Activated CD4-positive, alpha-beta T cell treated with anti-CD3 and anti-CD28 coated beads, Interleukin-2, Interleukin-6, amounts not matched to agents 100 ng/mL and 50 ng/mL, durations not matched to agents 16 hours and 8 hours (primary cell): ENCODE measurements at regions not wholly inside any gene's neighbourhood (a gene's known extent, or its start where the extent isn't known, plus 50 kb on each side); places are given as distances from the start of the nearest gene placed in this dataset.

Experiments used
- DNase-seq: peaks from one replicate; pipeline ENCODE4 v3.0.0-alpha.2; 2020

DNA sequence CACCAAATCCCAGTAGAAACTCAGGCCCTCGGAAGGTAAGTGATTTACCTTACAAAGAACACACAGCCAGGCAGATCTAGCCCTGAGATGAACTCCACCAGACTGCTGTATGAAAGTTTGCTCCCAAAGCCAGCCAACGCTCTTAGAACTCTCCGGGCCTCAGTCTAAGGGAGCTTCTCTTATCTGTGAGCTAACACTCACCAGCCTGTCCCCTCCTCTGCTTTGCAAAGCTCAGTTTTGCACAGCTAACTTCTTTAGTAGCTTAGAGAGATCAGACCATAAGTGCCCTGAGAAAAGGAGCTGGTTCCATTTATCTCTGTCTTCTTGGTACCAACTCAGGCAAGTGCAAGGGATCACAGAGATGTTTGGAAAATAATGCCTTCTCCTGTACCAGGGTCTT lies 195.8 kb upstream of the JUN start:
- DNase-seq: no peak

DNA sequence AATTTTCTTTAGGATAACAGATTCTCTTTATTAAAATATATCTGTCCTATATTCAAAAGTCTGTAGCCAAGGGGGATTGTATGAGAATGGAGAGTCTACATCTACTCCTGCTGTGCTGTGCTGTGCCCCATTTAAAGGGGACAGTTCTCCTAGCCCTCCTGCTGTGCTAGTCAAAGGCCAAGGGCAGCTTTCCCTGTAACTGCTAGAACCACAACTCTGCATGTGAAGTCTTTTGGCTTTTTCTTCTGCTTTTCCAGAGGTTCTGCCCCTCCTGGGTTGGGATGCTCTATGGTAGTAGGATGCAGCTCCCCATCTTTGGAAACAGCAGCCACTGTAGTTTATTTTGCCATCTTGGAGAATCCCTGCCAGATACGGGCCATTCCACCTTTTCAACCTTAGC lies 197.5 kb upstream of the JUN start:
- no peak for DNase-seq

DNA sequence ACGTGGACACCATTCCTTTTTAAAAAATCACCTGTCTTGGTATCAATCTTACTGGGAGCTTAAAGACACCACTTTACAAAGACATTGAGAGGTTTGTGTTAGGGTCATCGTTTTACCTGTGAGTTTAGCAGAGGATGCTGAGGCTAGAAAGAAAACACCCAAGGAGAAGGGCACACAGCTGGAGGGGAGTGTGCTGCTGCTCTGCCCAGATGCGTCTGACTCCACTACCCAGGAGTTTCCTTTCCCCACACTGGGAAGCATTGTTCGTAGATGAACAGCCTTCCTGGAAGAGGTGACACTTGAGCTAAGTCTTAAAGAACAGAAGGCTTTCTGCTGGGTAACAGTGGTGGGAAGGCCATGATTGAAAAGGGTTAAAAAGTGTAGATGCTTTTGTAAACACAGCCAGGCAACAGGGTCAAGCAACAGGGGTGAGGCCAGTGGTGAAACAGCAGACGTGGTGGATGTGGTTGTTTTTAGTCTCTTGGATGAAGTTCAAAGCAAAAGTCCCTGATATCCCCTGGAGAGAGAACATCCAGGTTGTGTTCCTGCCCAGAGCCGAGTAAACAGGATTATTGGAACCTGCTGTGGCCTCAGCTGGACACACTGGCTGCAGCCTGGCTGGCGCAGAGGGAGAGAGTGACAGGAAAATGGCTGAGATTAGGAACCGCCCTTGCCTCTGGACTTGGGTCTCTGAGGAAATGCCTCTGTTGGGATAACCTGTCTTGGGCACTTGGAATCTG lies 198.6 kb upstream of the JUN start:
- DNase-seq: no peak

DNA sequence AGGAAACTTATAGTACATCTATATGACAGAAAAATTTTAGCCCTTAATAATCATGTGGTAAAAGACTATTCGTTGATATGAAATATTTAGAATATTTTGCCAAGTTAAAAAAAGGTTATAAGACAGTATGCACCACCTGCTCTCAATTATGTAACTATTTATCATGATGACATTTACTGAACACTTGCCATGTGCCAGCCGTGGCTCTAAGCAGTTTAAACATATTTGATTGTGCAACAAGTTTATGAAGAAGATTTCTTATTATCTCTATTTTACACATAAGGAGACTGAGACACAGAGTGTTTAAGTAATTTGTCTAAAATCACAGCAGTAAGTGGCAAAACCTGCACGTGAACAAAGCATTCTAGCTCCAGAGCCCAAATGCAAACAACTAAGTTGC lies 199.3 kb upstream of the JUN start:
- DNase-seq: no peak

DNA sequence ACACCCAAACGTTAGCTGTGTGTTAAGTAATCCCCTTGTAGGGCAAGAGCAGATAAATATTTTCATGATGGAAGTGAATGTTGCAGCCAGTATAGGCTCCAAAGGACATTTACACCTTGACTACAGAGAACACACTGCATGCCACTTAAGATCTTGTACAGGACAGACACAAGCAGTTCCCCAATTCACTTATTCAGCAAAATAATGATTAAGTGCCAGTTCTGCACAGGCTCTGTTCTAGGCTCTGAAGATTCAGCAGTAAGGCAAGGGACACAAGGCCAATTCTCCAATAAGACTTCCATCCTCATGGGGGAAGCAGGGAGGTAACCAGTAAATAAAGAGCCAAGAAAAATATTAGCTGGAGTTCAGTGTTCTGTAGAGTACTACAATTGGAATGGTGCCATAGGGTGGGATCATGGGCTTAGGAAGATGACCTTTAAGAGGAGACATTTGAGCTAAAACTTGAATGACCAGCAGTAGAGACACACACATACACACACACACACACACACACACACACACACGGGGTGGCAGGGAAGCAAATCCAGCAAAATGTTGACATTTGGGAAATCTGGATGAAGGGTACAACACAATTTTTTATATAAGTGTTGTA lies 199.9 kb upstream of the JUN start:
- DNase-seq: no peak

DNA sequence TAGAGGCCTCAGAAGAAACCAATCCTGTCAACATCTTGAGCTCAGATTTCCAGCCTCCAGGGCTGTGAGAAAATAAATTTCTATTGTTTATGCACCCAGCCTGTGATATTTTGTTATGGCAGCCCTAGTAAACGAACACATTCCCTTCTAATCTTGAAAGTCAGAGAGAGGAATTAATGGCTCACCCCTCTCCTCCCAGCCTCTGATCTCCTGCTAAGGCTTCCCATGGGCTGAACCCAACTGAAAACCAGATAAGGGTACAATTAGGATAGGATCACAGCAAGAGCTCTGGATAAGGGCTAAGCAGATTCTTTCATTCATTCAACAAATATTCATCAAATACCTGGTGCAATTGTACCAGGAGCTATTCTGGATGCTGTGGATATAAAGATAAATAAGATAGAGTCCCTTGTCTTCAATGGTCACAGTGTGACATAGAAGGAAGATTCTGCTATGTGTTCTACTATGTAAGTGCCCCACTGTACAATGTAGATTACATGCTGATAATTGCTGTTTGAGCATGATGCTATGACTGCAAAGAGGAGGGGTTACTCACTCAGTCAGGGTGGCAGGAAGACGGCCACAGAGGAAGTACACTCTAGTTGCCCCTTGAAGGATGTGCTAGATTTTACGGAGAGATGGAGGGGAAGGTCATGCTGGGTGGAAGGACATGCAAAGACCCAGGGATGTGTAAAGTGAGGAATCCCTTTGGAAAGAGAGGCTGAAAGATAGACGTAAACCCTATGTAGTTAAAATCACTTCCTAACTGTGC lies 203.3 kb upstream of the JUN start:
- DNase-seq: no peak

DNA sequence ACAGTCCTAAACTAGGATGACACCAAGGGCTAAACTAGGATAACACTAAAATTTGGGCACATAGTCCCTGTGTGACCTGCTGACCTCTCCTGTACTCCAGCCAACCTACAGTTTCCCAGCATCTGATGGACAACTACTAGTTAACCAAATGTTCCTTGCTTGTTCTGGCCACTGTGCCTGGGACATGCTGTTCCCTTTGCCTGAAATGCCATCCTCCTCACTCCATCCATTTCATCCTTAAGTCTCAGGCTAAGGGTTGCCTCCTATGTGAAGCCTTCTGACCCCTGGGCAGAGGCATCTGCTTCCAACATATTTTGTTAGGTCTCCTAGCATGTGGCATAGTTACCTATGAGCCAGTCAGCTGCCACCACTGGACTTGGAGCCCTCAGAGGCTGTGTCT lies 204.9 kb upstream of the JUN start:
- DNase-seq: no peak

DNA sequence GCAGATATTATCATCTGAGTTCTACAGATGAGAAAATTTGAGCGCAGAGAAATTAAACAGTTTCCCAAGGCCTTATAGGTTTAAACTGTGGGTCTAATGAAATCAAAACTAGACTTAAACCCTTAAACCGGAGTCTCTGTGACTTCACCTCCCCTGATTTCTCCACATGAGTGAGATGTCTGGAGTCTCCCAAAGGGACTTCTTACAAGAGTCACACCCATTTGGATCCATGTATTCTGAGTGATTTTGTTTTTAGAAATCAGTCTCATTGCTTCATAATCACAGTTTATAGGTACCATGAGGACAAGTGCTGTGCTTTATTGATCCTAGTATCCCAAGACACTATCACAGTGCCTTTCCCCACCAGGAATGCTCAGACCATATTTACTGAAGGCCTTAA lies 206.0 kb upstream of the JUN start:
- DNase-seq: no peak

DNA sequence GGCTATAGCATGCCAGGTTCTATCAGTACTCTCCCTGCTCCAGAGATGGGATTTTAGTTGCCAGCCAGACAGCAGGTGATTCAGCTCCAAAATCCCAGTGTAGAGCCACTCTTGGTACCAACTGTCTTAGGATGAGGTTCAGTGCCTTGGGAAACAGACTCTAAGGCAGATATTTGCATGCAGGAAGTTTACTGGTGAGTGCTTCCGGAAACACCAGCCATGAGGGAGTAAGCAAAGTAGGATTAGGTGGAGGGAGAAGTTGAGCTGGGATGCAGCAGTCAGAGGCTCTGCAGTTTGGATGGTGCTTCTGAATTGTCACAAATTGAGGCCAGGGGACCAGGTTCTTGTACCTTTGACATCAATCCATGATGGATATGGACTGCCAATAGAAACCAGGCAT lies 207.5 kb upstream of the JUN start:
- DNase-seq: no peak

DNA sequence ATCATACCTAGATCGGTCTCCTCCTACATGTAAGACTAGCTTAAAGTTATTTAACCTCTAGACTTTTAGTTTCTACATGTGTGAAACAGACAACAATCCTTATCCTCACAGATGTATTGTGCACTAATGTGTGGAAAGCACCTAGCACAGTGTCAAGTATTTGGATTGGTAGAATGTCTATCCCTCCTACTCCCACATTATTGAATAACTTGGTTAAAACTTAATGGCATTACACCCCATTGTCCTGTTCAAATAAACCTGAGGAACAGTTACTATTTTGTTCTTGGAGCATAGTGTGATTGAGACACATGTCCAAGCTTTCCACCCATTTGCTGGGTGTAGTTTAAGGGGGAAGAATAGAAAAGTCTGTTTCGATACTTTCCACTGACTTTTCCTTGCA lies 208.8 kb upstream of the JUN start:
- no peak for DNase-seq

DNA sequence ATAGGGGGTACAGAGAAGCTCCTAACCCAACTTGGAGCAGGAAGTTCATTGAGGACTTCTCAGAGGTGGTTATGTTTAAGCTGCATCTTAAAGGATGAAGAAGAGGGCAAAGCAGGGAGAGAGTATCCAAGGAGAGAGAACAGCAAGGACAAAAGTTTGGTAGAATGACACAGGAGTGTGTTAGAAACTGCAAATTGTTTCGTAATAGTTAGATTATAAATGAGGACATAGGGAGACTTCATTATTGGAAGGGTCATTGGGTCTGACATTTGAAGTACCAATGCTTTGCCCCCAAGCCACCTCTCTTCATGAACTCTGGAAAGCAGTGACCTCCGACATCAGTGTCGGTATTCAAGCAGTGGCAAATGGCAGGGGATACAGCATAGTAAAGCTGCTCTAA lies 209.6 kb upstream of the JUN start:
- DNase-seq: no peak

DNA sequence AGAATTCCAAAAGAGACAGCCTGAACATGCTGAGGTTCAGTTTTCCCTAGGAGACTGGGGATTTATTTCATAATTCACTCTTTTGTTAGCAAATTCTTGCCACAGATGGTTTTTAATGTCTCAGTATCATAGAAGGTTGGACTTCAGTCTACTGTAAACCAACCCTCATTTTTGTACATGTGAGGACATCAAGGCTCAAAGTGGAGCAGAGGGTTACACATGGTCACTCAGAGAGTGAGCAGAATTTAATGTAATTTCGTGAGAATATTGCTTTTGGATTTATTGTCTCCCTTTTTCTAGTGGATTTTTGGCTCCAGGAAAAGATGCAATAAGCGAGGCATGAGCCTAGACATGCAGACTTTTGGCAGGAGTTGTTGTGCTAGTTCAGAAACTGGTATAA lies 210.8 kb upstream of the JUN start:
- no peak for DNase-seq

DNA sequence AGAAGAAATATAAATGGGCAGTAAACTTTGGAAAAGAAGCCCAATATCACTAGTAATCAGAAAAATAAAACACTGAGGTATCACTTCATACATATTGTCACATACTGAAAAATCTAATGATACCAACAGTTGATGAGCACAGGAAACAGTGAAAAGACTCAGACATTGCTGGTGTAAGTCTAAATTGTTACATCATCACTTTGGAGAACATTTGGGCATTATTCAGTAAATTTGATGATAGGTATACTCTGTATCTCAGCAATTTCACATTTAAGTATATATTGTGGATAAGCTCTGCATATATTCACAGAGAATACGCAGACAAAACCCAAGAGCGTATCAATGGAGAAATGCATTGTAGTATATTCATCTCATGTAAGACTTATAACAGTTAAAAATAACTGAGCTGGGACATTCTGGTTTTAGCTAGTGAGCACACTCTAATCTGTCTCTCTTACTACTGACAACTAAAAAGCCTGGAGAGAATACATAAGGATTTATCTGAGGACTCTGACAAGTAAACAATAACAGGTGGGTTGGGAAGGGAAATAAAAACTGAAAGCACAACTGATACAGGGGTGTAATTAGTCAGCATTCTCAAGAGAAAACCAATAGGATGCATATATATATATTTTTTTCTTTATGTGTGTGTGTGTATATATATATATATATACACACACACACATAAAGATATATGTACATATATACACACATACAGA lies 212.7 kb upstream of the JUN start:
- DNase-seq: peak; percentile 18

DNA sequence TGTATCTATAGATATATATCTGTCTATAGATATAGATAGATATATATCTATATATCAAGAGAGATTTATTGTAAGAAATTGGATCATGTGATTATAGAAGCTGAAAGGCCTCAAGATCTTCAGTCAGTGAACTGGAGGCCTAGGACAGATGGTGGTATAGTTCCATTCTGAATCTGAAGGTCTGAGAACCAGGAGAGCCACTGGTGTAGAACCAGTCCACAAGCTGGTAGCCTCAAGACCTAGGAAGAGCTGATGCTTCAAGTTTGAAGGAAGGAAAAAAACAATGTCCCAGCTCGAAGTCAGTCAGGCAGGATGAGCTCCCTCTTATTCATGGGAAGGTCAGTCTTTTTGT lies 213.2 kb upstream of the JUN start:
- DNase-seq: no peak

DNA sequence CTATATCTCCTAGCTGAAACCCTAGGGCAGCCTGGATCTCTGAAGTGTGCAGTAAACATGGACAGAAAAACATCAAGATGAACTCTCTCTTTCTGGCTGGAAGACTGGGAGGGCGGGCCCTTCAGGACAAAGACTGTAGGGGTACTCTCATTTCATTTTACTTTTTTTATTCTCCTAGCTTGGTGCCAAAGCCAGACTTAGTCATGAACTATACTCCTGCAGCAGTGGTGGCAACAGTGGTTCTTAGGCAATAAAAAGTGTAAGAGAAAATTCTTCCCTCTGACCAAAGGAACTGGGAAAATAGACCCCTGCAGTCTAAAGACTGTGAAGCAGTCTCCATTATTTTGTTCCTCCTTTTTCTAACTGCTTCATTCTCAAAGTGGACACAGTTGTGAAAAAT lies 213.8 kb upstream of the JUN start:
- no peak for DNase-seq

DNA sequence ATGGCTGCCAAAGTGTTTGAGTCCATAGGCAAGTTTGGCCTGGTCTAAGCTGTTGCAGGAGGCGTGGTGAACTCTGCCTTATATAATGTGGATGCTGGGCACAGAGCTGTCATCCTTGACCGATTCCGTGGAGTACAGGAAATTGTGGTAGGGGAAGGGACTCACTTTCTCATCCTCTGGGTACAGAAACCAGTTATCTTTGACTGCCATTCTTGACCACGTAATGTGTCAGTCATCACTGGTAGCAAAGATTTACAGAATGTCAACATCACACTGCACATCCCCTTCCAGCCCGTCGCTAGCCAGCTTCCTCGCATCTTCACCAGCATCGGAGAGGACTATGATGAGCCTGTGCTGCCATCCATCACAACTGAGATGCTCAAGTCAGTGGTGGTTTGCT lies 215.8 kb upstream of the JUN start:
- no peak for DNase-seq

DNA sequence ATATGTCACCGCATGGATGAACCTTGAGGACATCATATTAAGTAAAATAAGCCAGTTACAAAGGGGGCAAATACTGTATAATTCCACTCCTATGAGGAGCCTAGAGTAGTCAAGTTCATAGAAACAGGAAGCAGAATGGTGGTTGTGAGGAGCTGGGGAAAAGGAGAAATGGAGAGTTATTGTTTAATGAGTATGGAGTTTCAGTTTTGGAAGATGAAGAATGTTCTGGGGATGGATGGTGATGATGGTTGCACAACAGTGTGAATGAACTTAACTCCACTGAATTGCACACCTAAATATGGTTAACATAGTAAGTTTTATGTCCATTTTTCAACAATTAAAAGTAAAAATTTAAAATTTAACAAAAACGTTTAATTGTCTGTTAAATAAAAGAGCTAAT lies 220.9 kb upstream of the JUN start:
- no peak for DNase-seq

DNA sequence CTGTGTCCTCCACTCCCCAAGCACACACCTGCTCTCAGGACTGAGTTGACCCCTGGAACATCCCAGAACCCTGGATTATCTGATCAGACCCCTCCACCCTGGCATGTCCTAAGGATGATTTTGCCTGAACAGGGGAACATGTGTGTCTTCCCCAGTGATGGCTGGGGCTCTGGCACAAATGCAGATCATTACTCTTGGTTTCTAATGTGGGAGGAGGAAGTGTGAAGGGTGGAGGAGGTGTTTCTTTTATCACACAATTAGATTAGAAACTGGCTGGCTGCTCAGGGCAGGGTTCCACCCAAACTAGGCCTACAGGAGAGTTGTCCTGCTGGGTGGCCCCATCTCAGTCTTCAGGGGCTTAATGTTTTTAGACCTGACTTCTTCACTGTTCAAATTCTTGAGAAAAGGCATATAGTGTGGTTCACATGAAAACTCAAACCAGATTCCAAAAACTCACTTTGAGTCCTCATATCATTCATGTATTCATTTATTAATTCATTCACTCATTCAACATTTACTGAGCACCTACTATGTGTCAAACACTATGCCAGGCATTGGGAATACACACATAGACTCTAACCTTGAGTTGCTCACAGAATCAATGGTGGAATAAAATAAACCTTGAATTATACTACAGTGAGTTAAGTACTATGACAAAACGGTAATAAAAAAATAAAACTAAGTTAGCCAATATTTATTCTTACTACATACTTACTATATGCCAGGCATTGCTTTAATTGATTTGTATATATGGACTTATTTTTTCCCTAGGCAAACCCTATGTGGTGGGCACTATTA lies 221.8 kb upstream of the JUN start:
- DNase-seq: peak; percentile 13

DNA sequence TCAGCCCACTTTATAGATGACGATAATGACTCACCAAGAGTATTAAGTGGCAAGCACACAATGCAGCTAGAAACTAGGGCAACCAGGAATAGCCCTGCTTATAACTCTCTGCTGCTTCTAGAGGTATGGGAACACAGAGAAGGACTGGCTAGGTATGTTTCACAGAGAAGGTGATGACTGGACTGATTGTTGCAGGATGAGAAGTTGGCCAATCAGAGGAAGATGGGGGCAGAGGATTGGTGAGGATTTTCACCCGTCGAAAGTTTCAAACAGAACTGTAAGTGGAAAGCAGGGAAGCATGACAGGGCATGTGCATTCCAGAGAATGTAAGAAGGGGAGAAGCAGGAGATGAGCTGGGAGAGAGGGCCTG lies 222.4 kb upstream of the JUN start:
- no peak for DNase-seq

DNA sequence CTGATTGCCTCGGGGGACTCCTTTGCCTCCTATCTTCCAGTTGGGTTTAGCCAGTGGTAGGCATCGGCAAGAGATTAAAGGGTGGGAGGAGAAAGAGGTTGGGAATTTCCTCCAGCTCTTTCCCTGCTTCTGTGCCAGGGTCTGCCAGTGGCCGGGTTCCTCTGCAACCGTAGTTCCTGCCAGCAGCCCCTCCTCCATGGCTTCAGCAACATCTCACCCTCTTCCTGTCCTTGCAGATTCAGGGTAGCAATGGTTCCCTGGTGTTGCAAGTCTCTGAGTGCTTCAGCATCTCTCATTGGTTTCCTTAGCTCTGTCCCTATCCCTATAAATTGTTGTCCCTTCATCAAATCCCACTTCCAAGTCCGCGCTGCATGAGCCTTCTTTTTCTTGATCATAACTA lies 223.1 kb upstream of the JUN start:
- no peak for DNase-seq

DNA sequence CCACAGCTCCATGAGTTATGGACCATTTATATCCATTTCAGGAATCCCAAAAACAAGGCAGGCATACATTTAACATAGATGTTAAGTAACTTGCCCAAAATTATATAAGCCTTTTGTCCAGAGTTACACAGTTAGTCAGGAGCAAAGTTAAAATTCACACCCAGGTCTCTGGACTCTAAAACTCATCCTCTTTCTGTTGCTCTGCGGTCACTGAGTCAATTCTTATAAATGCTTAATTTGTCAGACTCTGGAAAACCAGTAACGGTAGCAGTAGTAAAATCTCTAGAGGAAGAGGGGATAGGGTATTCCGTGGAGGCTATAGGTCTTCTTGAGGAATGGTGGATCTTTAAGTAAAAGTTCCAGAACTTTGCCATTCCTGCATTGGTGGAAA lies 223.6 kb upstream of the JUN start:
- DNase-seq: peak; percentile 12

DNA sequence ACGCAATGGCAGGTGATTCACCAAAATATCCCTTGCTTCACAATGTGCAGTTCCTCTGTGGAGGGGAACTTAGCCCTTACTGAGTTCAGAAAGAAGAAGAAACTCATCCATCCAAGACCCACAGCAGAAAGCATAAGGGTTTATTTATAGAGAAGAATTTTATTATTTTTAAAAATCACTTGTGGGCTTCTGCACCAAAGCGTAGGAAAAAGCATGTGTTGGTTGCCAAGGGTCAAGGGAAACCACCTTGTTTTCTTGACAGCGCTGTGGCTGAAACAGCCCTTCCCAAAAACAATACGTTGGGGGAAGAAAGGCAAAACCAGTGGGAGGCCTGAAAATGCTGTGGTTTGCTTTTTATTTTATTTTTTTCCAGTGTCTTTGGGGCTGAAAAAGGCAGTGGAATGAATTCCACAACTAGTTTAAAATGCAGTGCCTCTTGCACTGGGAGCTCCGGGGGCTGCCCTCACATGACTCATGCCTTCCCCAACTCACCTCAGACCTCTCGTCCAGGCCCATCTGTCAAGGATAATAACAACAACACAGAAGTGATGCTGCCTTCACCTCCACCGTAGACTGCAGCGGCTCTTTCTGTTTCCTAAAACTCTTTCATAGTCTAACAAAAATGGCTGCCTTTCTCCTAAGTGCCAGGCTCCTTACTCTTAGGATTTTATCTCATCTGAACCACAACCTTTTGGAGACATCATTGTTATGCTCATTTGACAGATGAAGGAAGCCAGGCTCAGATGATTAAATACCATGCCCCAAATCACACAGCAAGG lies 224.2 kb upstream of the JUN start:
- peak; percentile 45 for DNase-seq
